ENCODE measurements at regions not wholly inside any gene's neighbourhood (a gene's known extent, or its start where the extent isn't known, plus 50 kb on each side); places are given as distances from the start of the nearest gene placed in this dataset.

DNA sequence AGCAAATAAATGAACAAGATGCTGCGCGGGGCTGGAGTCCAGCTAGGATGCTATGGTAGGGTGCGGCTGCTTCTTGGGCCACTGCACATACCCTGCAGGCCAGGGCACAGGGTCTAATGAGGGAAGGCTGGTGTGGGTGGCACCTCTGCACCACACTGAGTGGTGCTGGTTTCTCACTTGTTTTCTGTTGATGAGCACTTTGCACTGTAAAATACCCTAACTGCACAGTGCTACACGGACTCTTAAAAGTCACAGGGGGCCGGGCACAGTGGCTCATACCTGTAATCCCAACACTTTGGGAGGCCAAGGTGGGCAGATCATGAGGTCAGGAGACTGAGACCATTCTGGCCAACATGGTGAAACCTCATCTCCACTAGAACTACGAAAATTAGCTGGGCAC is 52.7 kb upstream of the DMRT1 start:
- Histone ChIP-seq H3K27ac (no peak overlapping the region), H3K4me3 (ENCODE audit: low read depth in 1 of 2, low read length in 1 of 2) (no peak overlapping the region), H3K4me1 (ENCODE audit: control insufficient read depth in 1 of 2, insufficient read depth in 1 of 2, low read depth in 1 of 2, low read length in 1 of 2) (peaks cover 5 to 6% of the 10 kb centered on the region in 2 experiments), H3K9me3 (no peaks in the 10 kb centered on the region), H3K36me3 (no peaks in the 10 kb centered on the region), H3K27me3 (no peaks in the 10 kb centered on the region)
- TF ChIP-seq CTCF (IDR thresholded peaks at IDR 0.05): no peak
